Vagina (tissue), 2 donors: ENCODE measurements at regions not wholly inside any gene's neighbourhood (a gene's known extent, or its start where the extent isn't known, plus 50 kb on each side); places are given as distances from the start of the nearest gene placed in this dataset.

ENCODE experiments used
- POLR2A ChIP-seq, 2 donors: fragments of 450-650 bp; IDR thresholded peaks; one replicate each; pipeline ENCODE4 v1.6.1; 2017; ENCODE audit warnings: antibody characterized with exemption in 2 of 2, mild to moderate bottlenecking in 2 of 2, moderate library complexity in 2 of 2
- TF ChIP-seq, protein P1 (sequence below), 3 experiments: fragments of 450-650 bp in 2 of 3; fragments of 200-600 bp in 1 of 3; sonication (generic) in 1 of 3; IDR thresholded peaks; one replicate each; pipeline ENCODE4 v1.5.1; 2017 to 2019; ENCODE audit warnings: antibody characterized with exemption in 3 of 3, mild to moderate bottlenecking in 2 of 3, moderate library complexity in 2 of 3

DNA sequence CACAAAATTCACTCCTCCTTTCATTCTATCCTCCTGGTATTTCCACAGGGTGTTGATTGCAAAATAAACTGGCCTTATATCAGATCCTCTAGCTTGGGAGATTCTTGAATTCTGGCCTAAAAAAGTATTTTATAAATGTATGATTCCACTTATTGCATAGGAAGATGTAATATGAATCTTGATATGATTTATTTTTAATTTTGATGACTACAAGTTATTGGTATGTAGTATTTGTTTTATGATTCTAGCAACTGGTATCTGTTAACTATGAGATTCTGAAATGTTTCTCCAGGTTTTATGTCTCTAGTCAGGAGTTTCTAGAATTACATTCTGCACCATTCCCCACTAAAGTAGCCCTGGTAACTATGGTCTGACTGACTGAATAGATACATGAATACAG lies 373.9 kb upstream of the C11orf87 start:
- TF ChIP-seq, protein P1, sequence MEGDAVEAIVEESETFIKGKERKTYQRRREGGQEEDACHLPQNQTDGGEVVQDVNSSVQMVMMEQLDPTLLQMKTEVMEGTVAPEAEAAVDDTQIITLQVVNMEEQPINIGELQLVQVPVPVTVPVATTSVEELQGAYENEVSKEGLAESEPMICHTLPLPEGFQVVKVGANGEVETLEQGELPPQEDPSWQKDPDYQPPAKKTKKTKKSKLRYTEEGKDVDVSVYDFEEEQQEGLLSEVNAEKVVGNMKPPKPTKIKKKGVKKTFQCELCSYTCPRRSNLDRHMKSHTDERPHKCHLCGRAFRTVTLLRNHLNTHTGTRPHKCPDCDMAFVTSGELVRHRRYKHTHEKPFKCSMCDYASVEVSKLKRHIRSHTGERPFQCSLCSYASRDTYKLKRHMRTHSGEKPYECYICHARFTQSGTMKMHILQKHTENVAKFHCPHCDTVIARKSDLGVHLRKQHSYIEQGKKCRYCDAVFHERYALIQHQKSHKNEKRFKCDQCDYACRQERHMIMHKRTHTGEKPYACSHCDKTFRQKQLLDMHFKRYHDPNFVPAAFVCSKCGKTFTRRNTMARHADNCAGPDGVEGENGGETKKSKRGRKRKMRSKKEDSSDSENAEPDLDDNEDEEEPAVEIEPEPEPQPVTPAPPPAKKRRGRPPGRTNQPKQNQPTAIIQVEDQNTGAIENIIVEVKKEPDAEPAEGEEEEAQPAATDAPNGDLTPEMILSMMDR (IDR thresholded peaks at IDR 0.05): no peak
- TF ChIP-seq POLR2A (IDR thresholded peaks at IDR 0.05): no peak
